ENCODE measurements at regions not wholly inside any gene's neighbourhood (a gene's known extent, or its start where the extent isn't known, plus 50 kb on each side); places are given as distances from the start of the nearest gene placed in this dataset.

DNA sequence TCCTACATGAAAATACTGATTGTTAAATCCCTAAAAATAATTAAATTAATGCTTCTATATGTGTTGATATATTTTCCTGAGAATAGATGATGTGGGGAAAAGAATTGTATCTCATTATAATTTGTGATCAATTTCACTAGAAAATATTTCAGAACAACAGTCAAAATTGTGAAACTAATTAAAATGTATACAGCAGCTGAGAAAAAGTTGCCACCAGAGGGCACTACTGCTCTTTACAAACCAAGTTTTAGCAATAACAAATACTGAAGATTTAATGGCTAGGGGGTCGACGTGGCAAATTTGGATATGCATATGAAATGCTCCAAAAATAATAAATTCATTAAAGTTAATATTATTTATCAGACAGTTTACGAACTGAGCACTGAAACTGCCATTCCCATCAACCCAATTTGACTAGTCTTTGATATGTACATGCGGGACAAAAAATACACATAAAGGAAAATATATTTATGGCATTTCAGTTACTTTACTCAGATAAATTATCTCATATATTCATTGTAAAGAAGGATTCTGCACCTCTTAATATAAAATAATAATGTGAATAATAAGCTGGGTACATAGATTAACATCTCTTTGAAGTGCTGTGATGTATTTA lies 96.3 kb upstream of the TMPRSS15 start:
- TF ChIP-seq, protein P1, sequence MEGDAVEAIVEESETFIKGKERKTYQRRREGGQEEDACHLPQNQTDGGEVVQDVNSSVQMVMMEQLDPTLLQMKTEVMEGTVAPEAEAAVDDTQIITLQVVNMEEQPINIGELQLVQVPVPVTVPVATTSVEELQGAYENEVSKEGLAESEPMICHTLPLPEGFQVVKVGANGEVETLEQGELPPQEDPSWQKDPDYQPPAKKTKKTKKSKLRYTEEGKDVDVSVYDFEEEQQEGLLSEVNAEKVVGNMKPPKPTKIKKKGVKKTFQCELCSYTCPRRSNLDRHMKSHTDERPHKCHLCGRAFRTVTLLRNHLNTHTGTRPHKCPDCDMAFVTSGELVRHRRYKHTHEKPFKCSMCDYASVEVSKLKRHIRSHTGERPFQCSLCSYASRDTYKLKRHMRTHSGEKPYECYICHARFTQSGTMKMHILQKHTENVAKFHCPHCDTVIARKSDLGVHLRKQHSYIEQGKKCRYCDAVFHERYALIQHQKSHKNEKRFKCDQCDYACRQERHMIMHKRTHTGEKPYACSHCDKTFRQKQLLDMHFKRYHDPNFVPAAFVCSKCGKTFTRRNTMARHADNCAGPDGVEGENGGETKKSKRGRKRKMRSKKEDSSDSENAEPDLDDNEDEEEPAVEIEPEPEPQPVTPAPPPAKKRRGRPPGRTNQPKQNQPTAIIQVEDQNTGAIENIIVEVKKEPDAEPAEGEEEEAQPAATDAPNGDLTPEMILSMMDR (IDR thresholded peaks at IDR 0.05), result peak; percentile 18 to 60 (median 39)
- TF ChIP-seq POLR2A (IDR thresholded peaks at IDR 0.05), result no peak
